ENCODE measurements at regions not wholly inside any gene's neighbourhood (a gene's known extent, or its start where the extent isn't known, plus 50 kb on each side); places are given as distances from the start of the nearest gene placed in this dataset.

GRCh38 chr15:61382927-61383326 lies 153.8 kb upstream of the RORA start:
- TF ChIP-seq CTCF (IDR thresholded peaks at IDR 0.05) (no peak), EP300 (IDR thresholded peaks at IDR 0.05) (no peak), POLR2A (IDR thresholded peaks at IDR 0.05) (no peak)

All from tibial nerve (tissue), 4 donors.